HG03097 (cell line): ENCODE measurements at regions not wholly inside any gene's neighbourhood (a gene's known extent, or its start where the extent isn't known, plus 50 kb on each side); places are given as distances from the start of the nearest gene placed in this dataset.
"Not testable (repeated sequence)": the region's sequence is repeated elsewhere in the genome, so short reads cannot be mapped to it uniquely, and the experiment has no call there.

Source experiments
- ATAC-seq: cut with Tn5 transposase; IDR thresholded peaks from one replicate; pipeline ENCODE4 v1.9.1; 2021; ENCODE audit not compliant: unreplicated experiment, low FRiP score

DNA sequence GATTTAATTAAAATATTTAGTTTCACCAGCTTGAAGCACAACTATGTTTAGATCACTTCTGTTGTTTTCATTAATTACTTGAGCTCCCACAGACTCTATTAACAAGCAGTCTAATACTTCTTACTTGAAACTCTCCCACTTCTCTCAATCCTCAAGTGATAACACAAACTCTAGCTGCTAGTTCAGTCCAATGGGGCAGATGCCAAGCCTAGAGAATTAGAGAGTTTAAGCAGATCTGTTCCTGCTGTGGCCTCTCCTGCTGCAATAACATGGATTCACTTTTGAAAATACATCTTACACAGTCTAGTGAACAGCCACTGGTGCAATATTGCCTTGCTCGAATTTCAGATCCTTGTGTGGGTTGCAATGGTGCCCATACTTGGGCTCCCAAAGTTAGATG is 566.4 kb upstream of the SGO1 start:
- no peak for ATAC-seq

DNA sequence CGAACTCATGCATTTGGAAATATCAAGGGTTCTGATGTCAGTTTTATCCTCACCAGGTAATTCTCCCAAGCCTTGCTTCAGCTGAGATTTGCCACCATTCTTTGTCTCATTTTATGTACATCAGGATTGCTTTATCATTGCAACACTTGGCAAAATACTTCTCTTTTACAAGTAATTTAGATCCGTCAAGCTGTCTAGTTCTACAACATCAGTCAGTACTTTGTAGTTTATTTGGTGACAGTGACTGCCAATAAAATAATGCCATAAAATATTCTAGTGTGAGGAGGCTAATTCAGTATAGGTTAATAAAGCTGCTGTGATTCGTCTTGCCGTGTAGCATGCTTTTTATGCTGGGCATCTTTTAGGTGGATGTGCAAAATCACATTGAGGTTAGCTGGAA is 565.3 kb upstream of the SGO1 start:
- no peak for ATAC-seq

DNA sequence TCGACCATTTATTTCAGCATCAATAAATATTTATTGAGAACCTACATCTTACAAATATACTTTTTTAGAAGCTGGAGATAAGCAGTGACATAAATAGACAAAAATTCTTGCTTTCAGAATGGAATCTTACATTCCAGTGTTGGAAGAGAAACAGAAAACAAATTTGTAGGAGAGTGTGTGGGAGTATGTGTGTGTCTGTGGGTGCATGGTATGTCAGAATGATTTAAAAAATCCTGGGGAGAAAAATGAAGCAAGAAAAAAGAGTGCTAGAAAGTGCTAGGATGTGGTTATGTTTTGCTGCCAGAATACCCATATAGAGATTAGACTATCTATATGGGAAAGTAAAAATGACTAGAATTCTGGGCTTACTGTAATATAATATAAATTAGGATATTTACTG is 561.7 kb upstream of the SGO1 start:
- no peak for ATAC-seq

DNA sequence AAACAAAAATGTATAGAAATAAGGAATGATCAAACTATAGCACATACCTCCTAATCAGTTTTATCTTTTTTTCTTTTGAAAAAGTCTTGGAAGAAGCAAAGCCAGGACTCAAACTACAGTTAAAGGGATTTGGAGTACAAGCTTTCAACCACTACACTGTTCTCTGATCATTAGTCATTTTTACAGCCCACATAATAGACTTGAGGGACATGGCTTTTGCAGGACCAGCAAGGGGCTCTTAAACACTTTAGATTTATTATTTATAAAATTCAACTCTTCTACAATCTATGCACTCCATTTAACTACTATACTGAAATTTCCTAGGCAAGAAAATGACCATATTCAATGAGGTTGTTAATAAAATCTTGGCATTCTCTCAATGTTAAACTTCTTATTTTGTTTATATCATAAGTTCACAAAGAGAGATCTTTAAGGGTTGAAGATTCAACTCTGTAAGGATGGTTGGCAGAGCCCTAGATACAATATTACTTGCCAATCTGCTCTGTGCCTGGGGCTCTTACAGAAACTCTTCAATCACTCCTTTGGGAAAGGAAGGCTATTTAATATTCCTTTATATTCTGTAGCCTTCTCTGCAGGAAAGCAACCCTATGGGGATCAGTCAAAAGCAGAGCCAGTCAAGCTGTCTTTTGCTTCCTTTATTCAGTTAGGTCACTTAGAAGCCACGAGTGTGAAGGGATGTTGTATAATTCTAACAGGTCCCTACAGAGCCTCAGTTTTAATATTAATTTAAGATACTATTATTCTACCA is 557.7 kb upstream of the SGO1 start:
- no peak for ATAC-seq

DNA sequence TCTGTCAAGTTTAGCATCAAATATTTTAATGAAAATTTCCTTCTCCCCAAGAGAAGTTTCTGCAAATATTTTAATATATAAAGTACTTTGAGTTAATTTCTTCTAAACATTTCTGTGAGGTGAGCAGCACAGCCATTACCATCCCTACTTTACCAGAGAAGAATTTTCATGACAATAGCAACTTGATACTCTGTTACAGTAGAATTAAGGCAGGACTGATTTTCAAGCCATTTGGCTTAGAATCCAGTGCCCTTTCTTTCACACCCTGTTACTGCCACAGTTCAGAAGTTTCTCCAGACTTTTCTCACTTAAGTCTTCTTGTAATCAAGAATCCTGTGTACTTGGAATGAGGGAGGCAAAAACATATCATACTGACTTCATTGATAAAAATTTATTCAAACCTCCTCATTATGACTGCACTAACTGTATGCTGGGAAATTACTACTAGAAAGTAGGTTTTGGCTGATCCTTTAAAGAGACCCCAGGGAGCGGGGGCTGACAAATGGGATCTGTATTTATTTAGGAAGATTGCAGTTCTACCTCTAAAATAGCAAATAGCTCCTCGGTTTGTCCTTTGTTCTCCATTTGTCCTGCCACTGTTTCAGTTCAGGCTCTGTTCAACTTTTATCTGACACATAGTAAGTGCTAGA is 557.0 kb upstream of the SGO1 start:
- no peak for ATAC-seq

DNA sequence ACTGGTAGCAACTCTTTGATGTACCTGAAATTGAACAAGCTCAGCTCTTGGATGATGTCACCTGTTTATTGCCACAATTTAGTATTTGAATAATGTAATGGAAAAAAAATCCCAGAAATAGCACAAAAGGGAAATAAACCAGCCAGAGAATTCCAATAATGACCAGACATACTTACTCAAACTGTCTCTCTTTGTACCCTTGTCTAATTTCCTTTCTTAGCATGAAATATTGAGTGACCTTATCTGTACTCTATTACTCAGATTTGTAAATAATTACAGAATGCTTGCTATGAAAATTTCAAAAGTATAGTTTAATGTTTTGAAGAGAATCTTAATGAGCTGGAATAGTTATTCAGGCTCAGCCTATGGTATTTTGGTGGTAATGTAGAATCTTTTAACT is 555.4 kb upstream of the SGO1 start:
- no peak for ATAC-seq

DNA sequence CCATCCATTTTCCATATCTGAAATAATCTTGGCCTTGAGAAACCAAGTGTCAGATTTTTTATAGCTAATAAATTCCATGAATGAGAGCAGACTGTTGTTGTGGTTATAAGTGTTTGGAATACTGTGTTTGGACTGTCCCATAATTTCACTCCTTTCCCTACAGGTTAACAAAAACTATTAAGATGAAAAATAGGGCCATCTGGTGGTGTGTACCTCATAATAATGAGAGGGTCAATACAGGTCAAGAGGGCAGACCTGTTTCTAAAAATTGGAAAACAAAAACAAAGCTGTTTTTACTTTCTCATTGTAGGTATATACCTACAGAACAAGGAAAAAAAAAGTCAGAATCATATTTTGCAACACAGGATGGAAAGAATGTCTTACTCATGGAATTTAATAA is 553.8 kb upstream of the SGO1 start:
- no peak for ATAC-seq

DNA sequence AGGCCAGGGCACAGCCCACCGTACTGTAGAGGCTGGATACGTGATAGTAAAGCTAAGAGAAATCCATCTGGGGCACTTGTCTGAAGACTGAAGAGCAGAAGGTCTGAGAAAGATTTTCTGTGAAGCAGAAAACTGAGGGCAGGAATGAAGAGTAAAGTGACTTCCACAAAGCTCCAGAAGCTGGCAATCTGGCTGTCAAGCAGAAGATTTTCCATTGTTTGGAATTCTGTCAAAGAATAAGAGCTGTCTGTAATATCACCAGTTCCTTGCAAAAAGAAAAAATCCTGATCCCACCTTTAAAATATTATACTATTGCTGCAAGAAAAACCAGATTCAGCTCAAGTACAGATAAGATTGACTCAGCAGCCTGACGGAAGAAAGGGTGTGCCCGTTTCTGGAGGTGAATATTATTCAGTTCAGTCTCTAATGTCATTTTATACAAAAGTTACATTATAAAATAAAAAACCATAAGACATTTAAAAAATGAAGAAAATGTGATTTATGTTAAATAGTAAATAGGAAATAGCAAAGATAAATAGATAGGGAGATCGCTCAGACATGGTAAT is 550.4 kb upstream of the SGO1 start:
- ATAC-seq, result no peak

DNA sequence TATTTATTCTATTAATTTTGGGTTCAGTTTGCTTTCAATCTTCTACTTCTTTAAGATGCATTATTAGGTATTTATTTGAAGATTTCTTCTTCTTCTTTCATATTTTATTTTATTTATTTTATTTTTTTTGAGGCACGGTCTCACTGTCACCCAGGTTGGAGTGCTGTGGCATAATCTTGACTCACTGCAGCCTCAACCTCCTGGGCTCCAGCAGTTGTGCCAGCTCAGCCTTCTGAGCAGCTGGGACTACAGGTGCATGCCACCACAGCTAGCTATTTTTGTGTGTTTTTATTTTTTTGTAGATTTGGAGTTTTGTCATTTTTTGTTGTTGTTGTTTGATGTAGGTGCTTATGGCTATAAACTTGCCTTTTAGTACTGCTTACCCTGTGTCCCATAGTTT is 543.2 kb upstream of the SGO1 start:
- no peak for ATAC-seq

DNA sequence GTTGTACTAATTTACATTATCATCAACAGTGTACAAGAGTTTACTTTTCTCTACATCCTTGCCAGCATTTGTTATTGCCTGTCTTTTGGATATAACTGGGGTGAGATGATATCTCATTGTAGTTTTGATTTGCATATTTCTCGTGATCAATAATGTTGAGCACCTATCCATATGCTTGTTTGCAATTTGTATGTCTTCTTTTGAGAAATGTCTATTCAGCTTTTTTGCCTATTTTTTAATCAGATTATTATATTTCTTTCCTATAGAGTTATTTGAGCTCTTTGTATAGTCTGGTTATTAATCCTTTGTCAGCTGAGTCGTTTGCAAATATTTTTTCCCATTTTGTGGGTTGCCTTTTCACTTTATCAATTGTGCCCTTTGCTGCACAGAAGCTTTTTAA is 540.8 kb upstream of the SGO1 start:
- ATAC-seq, result no peak

DNA sequence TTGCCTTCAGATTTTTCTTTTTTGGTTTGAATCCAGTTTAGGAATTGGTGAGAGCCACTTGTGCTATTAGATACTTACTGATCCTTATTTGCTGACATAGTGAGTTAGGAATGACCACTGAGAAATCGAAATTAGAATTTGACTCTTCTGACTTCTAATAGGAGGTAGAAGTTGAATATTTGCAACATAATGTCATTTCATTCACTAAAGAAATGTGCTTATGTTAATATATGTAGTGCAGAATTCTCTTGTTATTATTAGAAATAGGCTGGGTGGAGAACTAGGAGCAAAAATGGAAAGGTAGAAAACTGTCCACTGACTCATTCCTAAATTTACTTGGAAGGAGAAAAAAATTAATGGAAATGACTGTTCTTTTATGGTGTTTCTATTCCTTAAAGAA is 538.2 kb upstream of the SGO1 start:
- no peak for ATAC-seq

DNA sequence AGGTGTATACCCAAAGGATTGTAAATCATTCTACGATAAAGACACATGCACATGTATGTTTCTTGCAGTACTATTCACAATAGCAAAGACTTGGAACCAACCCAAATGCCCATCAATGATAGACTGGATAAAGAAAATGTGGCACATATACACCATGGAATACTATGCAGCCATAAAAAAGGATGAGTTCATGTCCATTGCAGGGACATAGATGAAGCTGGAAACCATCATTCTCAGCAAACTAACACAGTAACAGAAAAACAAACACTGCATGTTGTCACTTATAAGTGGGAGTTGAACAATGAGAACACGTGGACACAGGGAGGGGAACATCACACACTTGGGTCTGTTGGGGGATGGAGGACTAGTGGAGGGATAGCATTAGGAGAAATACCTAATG is 530.4 kb upstream of the SGO1 start:
- ATAC-seq, result not testable (repeated sequence)

DNA sequence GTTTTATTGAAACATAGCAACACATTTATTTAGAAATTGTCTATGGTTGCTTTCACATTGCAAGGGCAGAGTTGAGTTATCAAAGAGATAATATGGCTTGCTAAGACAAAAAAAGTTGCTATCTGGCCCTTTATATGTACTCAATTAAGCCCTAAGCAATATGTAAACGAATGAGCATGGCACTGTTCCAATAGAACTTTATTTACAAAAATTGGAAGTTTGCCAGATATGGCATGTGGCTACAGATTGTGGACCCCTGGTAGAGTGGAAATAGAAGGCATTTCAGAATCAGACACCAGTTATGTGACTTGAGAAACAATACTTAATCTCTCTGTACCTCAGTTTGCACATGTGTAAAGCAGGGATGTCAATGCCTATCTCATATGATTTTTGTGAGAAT is 515.6 kb upstream of the SGO1 start:
- ATAC-seq, result no peak

DNA sequence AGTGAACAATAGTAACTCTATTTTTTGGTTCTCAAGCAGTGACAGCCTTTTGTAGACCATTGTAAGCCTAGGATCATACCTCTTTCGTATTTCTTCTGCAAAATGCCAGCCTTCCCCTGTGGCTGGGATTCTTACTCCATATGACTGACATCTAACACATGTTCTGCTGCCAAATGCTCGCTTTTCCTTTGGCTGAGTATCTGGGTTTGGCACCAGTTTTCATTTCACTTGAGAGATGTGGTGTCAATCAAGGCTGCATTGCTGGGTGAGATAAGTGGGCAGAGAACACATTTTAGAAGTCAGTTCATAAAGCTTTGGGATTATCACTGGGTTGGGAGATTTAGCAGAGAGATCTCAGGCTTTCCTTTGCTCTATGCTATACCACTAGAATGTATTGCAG is 514.7 kb upstream of the SGO1 start:
- no peak for ATAC-seq

DNA sequence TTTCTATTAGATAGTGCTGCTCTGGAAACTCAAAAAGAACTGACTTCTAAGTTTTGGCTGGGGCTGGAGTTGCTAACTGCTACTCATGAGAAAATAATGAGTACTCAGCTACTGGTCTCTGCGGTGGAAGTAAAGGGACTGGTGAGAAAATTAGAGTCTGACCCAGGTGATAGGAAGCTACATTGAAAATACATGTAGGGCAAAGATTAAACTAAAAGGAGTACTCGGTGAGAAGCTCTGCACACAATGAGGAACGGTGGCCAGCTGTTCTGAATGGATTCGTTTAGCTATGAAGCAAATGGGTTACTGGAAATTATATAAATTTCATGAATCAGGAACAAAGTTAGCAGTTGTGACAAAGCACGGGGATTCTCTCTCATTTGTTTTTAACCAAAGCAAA is 512.9 kb upstream of the SGO1 start:
- no peak for ATAC-seq

DNA sequence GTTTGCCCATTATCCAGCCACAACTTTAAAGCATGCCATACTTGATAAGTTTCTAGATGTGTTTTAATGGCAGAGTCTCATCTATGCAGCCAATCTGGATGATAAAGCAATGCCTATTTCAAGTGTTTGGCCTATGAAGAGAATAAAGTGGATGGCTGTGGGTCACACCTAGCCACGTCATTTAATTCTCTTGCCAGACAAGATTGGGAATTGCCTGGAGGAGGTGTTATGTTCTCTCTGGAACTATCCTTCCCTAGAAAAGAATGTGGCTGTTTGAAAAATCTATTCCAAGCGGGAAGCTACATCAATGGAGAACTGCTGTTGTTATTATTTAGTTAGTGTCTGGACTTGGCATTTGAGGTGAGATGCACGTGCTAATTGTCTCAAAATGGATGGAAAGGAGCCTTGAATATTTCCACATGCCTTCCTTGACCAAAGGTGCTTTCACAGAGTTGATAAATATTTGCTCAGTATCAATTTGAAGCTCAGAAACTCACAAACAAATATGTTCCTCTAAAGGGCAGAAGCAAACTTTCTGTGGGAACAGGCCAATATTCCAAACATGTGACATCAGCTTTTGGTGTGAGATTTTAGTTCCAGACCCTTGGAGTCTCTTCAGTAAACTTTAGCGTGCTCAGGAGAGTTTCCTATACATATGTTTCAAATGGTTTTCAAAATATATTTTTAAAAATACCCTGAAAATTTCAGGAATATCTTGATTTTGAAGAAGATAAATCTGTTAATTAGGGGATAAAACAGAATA is 510.6 kb upstream of the SGO1 start:
- no peak for ATAC-seq

DNA sequence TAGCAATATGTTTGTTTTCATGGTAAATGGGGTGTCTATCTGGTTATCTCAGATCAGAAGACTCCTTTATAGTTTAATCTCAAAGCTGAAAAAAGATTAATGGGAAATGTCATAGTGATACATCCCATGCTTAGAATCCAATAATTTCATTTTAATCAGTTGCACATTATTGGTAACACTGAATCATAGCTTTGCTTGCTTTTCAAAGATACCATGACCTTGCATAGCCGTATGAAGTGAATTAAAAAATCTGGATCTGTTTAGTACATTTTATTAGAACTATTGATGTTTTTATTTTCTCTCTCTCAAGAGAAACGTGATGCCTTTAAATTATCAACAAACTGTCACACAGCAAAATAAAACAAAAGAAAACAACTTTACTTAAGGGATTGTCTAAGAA is 506.7 kb upstream of the SGO1 start:
- ATAC-seq, result no peak

DNA sequence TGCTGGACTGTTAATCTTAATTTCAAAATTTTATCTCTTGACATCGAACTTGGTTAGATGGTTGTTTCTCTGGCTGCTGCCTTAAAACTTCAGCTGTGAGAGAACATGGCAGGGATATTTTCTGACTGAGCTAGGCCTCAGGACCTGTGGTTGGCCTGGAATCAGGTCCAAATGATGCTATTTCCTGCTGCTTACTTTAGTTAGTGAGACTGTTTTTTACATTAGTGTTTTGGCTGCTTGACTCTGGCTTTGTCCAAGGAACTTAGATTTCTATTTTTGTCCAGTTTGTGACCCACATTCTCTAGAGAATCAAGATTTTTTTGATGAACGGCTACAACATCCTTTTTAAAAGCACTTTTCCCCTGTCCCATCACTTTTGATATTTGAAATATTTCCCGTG is 497.9 kb upstream of the SGO1 start:
- ATAC-seq, result no peak

DNA sequence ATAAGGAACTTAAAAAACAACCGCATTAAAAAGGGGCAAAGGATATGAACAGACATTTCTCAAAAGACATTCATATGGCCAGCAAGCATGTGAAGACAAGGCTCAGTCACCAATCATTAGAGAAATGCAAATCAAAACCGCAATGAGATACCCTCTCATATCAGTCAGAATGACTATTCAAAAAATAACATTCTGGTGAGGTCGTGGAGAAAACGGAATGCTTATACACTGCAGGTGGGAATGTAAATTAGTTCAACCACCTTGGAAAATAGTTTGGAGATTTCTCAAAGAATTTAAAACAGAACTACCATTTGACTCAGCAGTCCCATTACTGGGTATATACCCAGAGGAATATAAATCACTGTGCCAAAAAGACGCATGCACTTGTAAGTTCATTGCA is 496.6 kb upstream of the SGO1 start:
- no peak for ATAC-seq

DNA sequence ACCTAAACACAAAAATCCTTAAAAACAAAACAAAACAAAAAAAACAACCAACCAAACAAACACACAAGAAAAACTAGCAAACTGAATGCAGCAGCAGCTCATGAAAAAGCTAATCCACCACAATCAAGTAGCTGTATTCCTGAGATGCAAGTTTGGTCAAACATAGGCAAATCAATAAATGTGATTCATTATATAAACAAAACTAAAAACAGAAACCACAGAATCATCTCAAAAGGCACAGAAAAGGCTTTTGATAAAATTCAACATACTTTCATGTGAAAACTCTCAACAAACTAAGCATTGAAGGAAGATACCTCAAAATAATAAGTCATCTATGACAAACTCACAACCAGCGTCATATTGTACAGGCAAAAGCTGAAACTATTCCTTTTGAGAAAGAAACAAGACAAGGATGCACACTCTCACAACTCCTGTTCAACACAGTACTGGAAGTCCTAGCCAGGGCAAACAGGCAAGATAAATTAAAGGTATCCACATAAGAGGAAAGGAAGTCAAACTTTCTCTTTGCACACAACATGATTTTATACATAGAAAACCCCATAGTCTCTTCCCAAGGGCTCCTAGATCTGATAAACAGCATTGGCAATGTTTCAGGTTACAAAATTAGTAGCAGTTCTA is 495.1 kb upstream of the SGO1 start:
- no peak for ATAC-seq

DNA sequence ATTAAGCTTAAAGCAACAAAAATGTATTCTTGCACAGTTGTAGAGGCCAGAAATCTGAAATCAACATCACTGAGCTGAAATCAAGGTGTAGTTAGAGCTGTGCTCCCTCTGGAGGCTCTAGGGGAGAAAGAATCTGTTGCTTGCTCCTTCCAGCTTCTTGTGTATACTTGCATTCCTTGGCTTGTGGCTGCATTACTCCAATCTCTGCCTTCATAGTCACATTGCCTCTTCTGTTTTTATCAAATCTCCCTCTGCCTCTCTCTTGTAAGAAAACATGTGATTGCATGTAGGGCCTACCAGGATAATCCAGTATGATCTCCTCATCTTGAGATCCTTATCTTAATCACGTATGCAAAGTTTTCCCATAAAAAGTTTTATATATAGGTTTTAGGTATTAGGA is 487.9 kb upstream of the SGO1 start:
- ATAC-seq, result no peak
